Fibroblast of mammary gland (primary cell): ENCODE measurements at regions not wholly inside any gene's neighbourhood (a gene's known extent, or its start where the extent isn't known, plus 50 kb on each side); places are given as distances from the start of the nearest gene placed in this dataset.

Experiments
- DNase-seq: peaks from one replicate; pipeline ENCODE4 v3.0.0-alpha.2; 2010; ENCODE audit warnings: low read depth
- H3K4me3 ChIP-seq: 2 replicates; pipeline ENCODE4 v1.5.1; 2011; ENCODE audit warnings: low read depth, mild to moderate bottlenecking, low read length, moderate library complexity; ENCODE audit not compliant: control insufficient read depth
- TF ChIP-seq, protein P1 (sequence below): conservative IDR thresholded peaks from 2 replicates; pipeline ENCODE4 v1.5.1; 2011; ENCODE audit warnings: low read depth, low read length, inconsistent platforms; ENCODE audit not compliant: control insufficient read depth, insufficient read depth

DNA sequence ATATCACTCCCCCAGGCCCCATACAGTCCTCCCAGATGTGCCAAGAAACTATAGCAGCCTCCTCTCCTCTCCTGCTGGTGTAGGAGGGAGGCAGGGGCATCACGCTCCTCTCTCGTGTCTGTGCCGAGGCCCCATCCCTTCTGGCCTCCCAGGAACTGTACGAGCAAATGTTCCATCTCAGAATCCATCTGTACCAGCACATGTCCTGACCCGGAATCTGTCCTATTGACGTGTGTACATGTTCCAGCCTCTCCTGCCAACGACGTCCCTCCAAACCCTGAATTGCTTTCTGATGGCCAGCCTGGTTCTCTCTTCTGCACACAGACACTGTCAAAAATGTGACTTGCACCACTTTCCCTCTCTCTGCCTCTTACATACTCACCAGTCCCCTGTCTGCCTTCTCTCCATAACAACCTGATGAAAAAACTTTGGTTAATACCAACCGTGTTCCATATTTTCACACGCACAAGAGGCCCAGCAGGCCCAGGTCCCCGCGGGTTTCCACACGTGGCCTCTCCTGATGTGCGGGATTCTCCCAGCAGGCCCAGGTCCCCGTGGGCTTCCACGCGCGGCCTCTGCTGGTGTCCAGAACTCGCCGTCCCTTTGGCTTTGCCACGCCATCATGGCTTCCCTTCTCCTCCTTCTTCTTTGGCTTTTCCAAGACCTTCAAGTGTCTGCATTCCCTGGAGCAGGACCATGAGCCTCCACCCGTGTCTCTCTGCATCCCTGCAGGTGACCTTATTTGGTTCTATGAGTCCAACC lies 125.2 kb upstream of the THBS2 start:
- H3K4me3 ChIP-seq = no peak overlapping the region
- no peak for DNase-seq
- TF ChIP-seq, protein P1, sequence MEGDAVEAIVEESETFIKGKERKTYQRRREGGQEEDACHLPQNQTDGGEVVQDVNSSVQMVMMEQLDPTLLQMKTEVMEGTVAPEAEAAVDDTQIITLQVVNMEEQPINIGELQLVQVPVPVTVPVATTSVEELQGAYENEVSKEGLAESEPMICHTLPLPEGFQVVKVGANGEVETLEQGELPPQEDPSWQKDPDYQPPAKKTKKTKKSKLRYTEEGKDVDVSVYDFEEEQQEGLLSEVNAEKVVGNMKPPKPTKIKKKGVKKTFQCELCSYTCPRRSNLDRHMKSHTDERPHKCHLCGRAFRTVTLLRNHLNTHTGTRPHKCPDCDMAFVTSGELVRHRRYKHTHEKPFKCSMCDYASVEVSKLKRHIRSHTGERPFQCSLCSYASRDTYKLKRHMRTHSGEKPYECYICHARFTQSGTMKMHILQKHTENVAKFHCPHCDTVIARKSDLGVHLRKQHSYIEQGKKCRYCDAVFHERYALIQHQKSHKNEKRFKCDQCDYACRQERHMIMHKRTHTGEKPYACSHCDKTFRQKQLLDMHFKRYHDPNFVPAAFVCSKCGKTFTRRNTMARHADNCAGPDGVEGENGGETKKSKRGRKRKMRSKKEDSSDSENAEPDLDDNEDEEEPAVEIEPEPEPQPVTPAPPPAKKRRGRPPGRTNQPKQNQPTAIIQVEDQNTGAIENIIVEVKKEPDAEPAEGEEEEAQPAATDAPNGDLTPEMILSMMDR = no peak

DNA sequence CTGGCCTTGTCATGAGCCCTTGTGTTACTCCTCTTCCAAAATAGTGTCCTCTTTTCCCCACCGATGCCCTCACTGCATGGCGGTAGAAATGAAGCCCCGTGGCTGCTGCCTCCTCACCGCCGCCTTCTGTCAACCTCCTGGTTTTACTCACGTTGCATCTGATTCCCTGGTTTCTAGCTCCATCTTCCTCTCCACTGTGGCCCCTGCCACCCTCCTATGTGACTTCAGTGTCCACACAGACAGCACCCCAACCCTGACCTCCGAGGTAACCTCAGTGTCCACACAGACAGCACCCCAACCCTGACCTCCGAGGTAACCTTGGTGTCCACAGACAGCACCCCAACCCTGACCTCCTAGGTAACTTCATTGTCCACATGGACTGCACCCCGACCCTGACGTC lies 122.8 kb upstream of the THBS2 start:
- no peak for DNase-seq
- no peak overlapping the region for H3K4me3 ChIP-seq
- TF ChIP-seq, protein P1 = no peak

DNA sequence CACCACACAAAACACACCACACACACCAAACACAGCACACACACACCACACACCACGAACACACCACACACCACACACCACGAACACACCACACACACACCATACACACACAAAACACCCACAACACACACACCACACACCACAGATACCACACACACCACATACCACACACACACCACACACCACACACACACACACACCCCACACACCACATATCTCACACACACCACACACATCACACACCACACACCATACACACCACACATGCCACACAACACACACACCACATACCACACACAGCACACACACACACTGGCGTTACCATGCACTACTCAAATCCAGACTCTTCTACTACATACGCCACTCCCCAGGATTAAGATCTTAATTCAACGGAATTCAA lies 118.9 kb upstream of the THBS2 start:
- no peak overlapping the region for H3K4me3 ChIP-seq
- no peak for DNase-seq
- TF ChIP-seq, protein P1 = no peak

DNA sequence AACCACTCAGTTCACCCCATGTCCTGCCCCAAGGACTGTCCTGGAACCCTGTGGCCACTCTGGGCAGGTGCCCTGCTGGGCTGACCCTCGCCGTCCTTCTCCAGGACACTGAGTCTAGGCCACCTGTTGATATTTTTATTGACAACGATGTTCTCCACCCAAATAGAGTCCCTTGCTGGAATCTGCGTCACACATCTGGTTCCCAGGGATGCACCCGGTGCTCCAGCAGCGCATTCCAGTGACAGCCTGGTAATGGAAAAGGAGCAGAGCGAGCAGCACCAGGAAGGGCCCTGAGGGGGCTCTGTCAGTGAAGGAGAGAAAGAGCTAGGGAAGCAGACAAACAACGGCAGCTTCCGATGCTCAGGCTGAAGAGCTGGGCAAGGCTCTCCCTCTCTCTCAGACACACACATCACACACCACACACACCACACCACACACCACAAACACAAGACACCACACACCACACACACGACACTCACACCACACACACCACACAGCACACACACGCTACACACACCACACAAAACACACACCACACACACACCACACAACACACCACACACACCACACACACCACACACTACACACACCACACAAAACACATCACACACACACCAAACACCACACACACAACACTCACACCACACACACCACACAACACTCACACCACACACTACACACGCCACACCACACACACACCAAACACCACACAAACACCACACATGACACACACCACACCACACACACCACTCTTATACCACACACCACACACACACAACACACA lies 117.9 kb upstream of the THBS2 start:
- TF ChIP-seq, protein P1 = no peak
- peak; percentile 20 for DNase-seq

DNA sequence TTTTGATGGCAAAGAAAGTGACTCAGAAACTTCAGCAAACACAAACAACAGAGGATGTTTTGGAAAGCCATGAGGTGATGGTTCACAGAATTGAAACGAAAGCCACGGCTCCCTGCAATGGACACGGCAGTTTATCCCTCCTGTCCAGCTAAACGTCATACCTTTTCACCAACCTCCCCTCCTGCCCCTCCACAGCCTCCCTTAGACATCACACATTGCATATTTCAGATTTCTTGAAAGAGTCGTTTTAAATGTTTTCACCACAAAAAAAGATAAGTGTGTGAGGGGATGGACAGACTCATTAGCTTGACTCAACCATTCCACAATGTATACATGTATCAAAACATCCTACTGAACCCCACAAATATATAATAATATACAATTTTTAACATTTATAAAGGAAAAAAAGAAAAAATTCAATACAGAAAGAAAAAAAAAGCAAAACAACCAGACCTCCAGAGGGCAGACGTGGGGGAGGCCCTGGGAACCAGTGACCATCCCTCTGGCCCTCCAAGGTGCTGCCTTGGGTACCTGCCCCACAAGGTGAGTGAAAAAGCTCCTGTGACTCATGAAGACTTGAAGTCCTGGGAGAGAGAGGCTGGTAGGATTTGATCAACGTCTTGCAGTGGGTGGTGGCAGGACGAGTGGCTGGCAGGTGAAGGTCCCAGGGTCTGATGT lies 117.2 kb upstream of the THBS2 start:
- no peak for DNase-seq
- TF ChIP-seq, protein P1 = no peak
- no peak overlapping the region for H3K4me3 ChIP-seq

More for the DNA sequence above, 117.9 kb upstream of the THBS2 start:
- no peak overlapping the region for H3K4me3 ChIP-seq

DNA sequence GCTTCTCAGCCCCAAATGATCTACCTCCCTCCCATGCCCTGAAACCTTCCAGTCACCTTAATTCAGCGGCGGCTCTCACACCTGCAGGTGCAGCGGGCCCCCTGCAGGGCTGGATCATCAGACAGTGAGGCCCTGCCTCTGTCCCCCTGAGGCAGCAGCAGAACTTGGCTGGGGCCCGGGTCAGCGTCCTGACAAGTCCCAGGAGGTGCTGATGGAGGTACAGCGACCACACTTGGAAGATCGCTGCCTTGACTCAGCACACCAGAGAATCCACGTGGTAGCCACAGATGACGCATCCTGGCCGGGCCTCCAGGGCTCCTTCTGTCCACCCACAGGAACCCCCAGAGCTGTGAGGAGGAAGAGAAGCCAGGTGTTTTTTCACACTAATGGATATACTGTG lies 116.4 kb upstream of the THBS2 start:
- TF ChIP-seq, protein P1 = no peak
- no peak overlapping the region for H3K4me3 ChIP-seq
- DNase-seq = peak; percentile 81
